ENCODE measurements at regions not wholly inside any gene's neighbourhood (a gene's known extent, or its start where the extent isn't known, plus 50 kb on each side); places are given as distances from the start of the nearest gene placed in this dataset.
A peak's percentile ranks its signal among the peaks of the same experiment; 100 is the strongest.

GRCh38 chr13:57933606-57934005, 302.1 kb downstream of the PCDH17 start:
- POLR2A ChIA-PET (ENCODE audit: unreplicated experiment) = no interaction called here
- Histone ChIP-seq H4K20me1 (ENCODE audit: insufficient read depth) (no peaks in the 10 kb centered on the region), H3K9me2 (ENCODE audit: insufficient read depth) (no peaks in the 10 kb centered on the region), H3K4me3 (no peak overlapping the region), H3F3A (ENCODE audit: insufficient read depth, low read depth) (no peaks in the 10 kb centered on the region), H3K9me3 (ENCODE audit: insufficient read depth, low read depth) (no peaks in the 10 kb centered on the region), H3K4me1 (replicated peaks; ENCODE audit: insufficient read depth) (no peaks in the 10 kb centered on the region), H3K36me3 (ENCODE audit: low read depth) (no peaks in the 10 kb centered on the region), H3K27ac (no peak overlapping the region), H2AFZ (no peak overlapping the region), H3K79me2 (ENCODE audit: low read depth) (no peaks in the 10 kb centered on the region), H3K4me2 (no peak overlapping the region), H3K27me3 (ENCODE audit: insufficient read depth, low read depth) (no peaks in the 10 kb centered on the region)
- BruUV-seq (replicated peaks) = no TSS peak
- no peak for DNase-seq
- intact Hi-C loops (cut with micrococcal nuclease; ENCODE audit: unreplicated experiment) = no loop called here
- TF ChIP-seq EZH2 (IDR thresholded peaks at IDR 0.05; ENCODE audit: low read depth) = no peak
- no peak for TF ChIP-seq CTCF (conservative IDR thresholded peaks at IDR 0.05)
- CTCF ChIA-PET = no interaction called here

GRCh38 chr13:57935965-57936364, 304.4 kb downstream of the PCDH17 start:
- Histone ChIP-seq H3F3A (ENCODE audit: insufficient read depth, low read depth) (no peaks in the 10 kb centered on the region), H2AFZ (no peak overlapping the region), H3K27ac (no peak overlapping the region), H3K36me3 (ENCODE audit: low read depth) (no peaks in the 10 kb centered on the region), H3K4me3 (no peak overlapping the region), H3K9me2 (ENCODE audit: insufficient read depth) (no peaks in the 10 kb centered on the region; the same call in 1 of the 2 replicates), H3K4me2 (no peak overlapping the region), H3K27me3 (ENCODE audit: insufficient read depth, low read depth) (no peaks in the 10 kb centered on the region), H3K9me3 (ENCODE audit: insufficient read depth, low read depth) (no peaks in the 10 kb centered on the region), H3K79me2 (ENCODE audit: low read depth) (no peaks in the 10 kb centered on the region), H3K4me1 (replicated peaks; ENCODE audit: insufficient read depth) (no peaks in the 10 kb centered on the region), H4K20me1 (ENCODE audit: insufficient read depth) (no peaks in the 10 kb centered on the region)
- intact Hi-C loops (cut with micrococcal nuclease; ENCODE audit: unreplicated experiment) = no loop called here
- no peak for TF ChIP-seq EZH2 (IDR thresholded peaks at IDR 0.05; ENCODE audit: low read depth)
- no peak for TF ChIP-seq CTCF (conservative IDR thresholded peaks at IDR 0.05)
- DNase-seq = no peak
- POLR2A ChIA-PET (ENCODE audit: unreplicated experiment) = no interaction called here
- BruUV-seq (replicated peaks) = no TSS peak
- CTCF ChIA-PET = no interaction called here

- CTCF ChIA-PET = no interaction called here
- TF ChIP-seq CTCF (conservative IDR thresholded peaks at IDR 0.05) (no peak), EZH2 (IDR thresholded peaks at IDR 0.05; ENCODE audit: low read depth) (no peak)
These were observed 314.8 kb downstream of the PCDH17 start for GRCh38 chr13:57946361-57946760.

More at GRCh38 chr13:57946361-57946760, 314.8 kb downstream of the PCDH17 start:
- no peak overlapping the region for H3K4me3 ChIP-seq
- H3K27ac ChIP-seq = no peak overlapping the region
- H3K79me2 ChIP-seq (ENCODE audit: low read depth) = no peaks in the 10 kb centered on the region
- peak overlapping the region; percentile 54; the same call in 1 of the 2 replicates for H2AFZ ChIP-seq
- no peaks in the 10 kb centered on the region for H3K4me1 ChIP-seq (replicated peaks; ENCODE audit: insufficient read depth)
- H3F3A ChIP-seq (ENCODE audit: insufficient read depth, low read depth) = no peaks in the 10 kb centered on the region
- H3K36me3 ChIP-seq (ENCODE audit: low read depth) = no peaks in the 10 kb centered on the region
- DNase-seq = no peak
- no peaks in the 10 kb centered on the region for H3K27me3 ChIP-seq (ENCODE audit: insufficient read depth, low read depth)
- BruUV-seq (replicated peaks) = no TSS peak
- no peaks in the 10 kb centered on the region for H4K20me1 ChIP-seq (ENCODE audit: insufficient read depth)
- H3K9me2 ChIP-seq (ENCODE audit: insufficient read depth) = no peaks in the 10 kb centered on the region
- H3K4me2 ChIP-seq = no peak overlapping the region
- no peaks in the 10 kb centered on the region for H3K9me3 ChIP-seq (ENCODE audit: insufficient read depth, low read depth)
- POLR2A ChIA-PET (ENCODE audit: unreplicated experiment) = no interaction called here
- intact Hi-C loops (cut with micrococcal nuclease; ENCODE audit: unreplicated experiment) = no loop called here
